Endothelial cell of umbilical vein (primary cell): ENCODE measurements at regions not wholly inside any gene's neighbourhood (a gene's known extent, or its start where the extent isn't known, plus 50 kb on each side); places are given as distances from the start of the nearest gene placed in this dataset.

Source experiments
- BruUV-seq: library from RNA; stranded (reverse); fragments of 400-500 nt; replicated peaks from 2 replicates; lab custom pipeline; 2021; lab: Mats Ljungman, UMichigan
- CTCF ChIA-PET: fragments of 300-600, 350-600 bp; sonication (Branson Sonifier 250); formaldehyde crosslinking; loops from one replicate; lab custom pipeline; 2021; ENCODE audit warnings: antibody characterized with exemption, inconsistent platforms; lab: Charles Lee
- POLR2A ChIA-PET: fragments of 300-600, 350-600 bp; sonication (Branson Sonifier 250); formaldehyde crosslinking; loops from one replicate; lab custom pipeline; 2021; ENCODE audit warnings: antibody characterized with exemption, inconsistent platforms; lab: Charles Lee
- DNase-seq: peaks from one replicate; pipeline ENCODE4 v3.0.0-alpha.2; 2011; ENCODE audit warnings: low read depth, low spot score
- FAIRE-seq: peaks from 2 replicates; lab custom pipeline; 2011; peaks lifted over from hg19 to GRCh38; lab: Jason Lieb, UNC
- H2AFZ ChIP-seq: 2 replicates; pipeline ENCODE4 v1.6.0; 2012; ENCODE audit warnings: low read depth, low read length, control low read depth, inconsistent platforms
- H3K27ac ChIP-seq: 2 replicates; pipeline ENCODE4 v1.5.1; 2011; ENCODE audit warnings: low read depth, mild to moderate bottlenecking, control low read depth, low read length, moderate library complexity; ENCODE audit not compliant: insufficient read depth
- H3K27me3 ChIP-seq, 2 experiments: 2 replicates each; pipeline versions ENCODE4 v1.6.0 to v1.6.1; 2011; ENCODE audit warnings: low read length in 2 of 2, mixed read lengths in 1 of 2; ENCODE audit not compliant: control insufficient read depth in 2 of 2, insufficient read depth in 2 of 2
- H3K36me3 ChIP-seq, 2 experiments: 2 replicates in 1 of 2; 3 replicates in 1 of 2; pipeline ENCODE4 v1.5.1; 2011; ENCODE audit warnings: low read length in 2 of 2, mild to moderate bottlenecking in 1 of 2, moderate library complexity in 1 of 2; ENCODE audit not compliant: control insufficient read depth in 2 of 2, insufficient read depth in 2 of 2; ENCODE audit errors: extremely low read depth in 1 of 2
- H3K4me1 ChIP-seq: 3 replicates; pipeline ENCODE4 v1.5.1; 2011; ENCODE audit warnings: mild to moderate bottlenecking, low read length; ENCODE audit not compliant: control insufficient read depth, insufficient read depth; ENCODE audit errors: extremely low read depth
- H3K4me2 ChIP-seq: 2 replicates; pipeline ENCODE4 v1.6.1; 2011; ENCODE audit warnings: low read length, control low read depth, mixed read lengths; ENCODE audit not compliant: insufficient read depth
- H3K4me3 ChIP-seq, 3 experiments: fragments of 200-600 bp in 1 of 3; sonication (generic), shearing (Covaris generic) in 1 of 3; replicated peaks in 1 of 3; 2 replicates each; pipeline ENCODE4 v1.5.1; 2011 to 2016; ENCODE audit warnings: control low read depth in 3 of 3, low read length in 3 of 3, mild to moderate bottlenecking in 2 of 3, inconsistent platforms in 1 of 3, low read depth in 1 of 3, moderate library complexity in 1 of 3; ENCODE audit not compliant: insufficient read depth in 1 of 3
- H3K79me2 ChIP-seq: 2 replicates; pipeline ENCODE4 v1.6.0; 2012; ENCODE audit warnings: low read length, inconsistent platforms; ENCODE audit not compliant: control insufficient read depth, insufficient read depth
- H3K9ac ChIP-seq: replicated peaks from 2 replicates; pipeline ENCODE3; 2011; ENCODE audit warnings: low read length, control low read depth; ENCODE audit not compliant: insufficient read depth; ENCODE audit errors: extremely low read depth
- H3K9me1 ChIP-seq: replicated peaks from 3 replicates; pipeline ENCODE4 v1.6.0; 2011; ENCODE audit warnings: mild to moderate bottlenecking, low read length; ENCODE audit not compliant: control insufficient read depth, insufficient read depth; ENCODE audit errors: extremely low read depth
- H3K9me3 ChIP-seq: replicated peaks from 2 replicates; pipeline ENCODE4 v1.5.1; 2012; ENCODE audit warnings: low read length, inconsistent platforms; ENCODE audit not compliant: control insufficient read depth, insufficient read depth
- H4K20me1 ChIP-seq: replicated peaks from 2 replicates; pipeline ENCODE3; 2011; ENCODE audit warnings: mild to moderate bottlenecking, low read length; ENCODE audit not compliant: control insufficient read depth, insufficient read depth; ENCODE audit errors: extremely low read depth
- CTCF ChIP-seq, 2 donors: IDR thresholded peaks; 1 replicate in 1 of 2; 2 replicates in 1 of 2; pipeline ENCODE4 v1.5.1; 2011; ENCODE audit warnings: low read length in 2 of 2, mild to moderate bottlenecking in 2 of 2, moderate library complexity in 2 of 2, control low read depth in 1 of 2, inconsistent platforms in 1 of 2, low read depth in 1 of 2; ENCODE audit not compliant: insufficient read depth in 1 of 2; ENCODE audit errors: extremely low read depth in 1 of 2
- EZH2 ChIP-seq: IDR thresholded peaks from 2 replicates; pipeline ENCODE4 v1.6.1; 2012; ENCODE audit warnings: borderline replicate concordance, low read depth, mild to moderate bottlenecking, moderate library complexity, low read length, inconsistent platforms; ENCODE audit not compliant: severe bottlenecking
- FOS ChIP-seq: IDR thresholded peaks from 2 replicates; pipeline ENCODE4 v1.6.1; 2011; ENCODE audit warnings: mild to moderate bottlenecking, low read length, moderate library complexity, borderline replicate concordance; ENCODE audit not compliant: insufficient read depth
- GATA2 ChIP-seq: IDR thresholded peaks from 2 replicates; pipeline ENCODE4 v1.7.0; 2011; ENCODE audit warnings: low read depth, mild to moderate bottlenecking, moderate library complexity, mixed read lengths, low read length; ENCODE audit not compliant: insufficient read length, insufficient read depth
- JUN ChIP-seq: IDR thresholded peaks from 2 replicates; pipeline ENCODE4 v1.6.1; 2011; ENCODE audit warnings: borderline replicate concordance, low read depth; ENCODE audit not compliant: insufficient read length, insufficient read depth
- MYC ChIP-seq: IDR thresholded peaks from one replicate; pipeline ENCODE4 v1.6.1; 2011; ENCODE audit warnings: mild to moderate bottlenecking, low read depth, low read length
- POLR2A ChIP-seq: IDR thresholded peaks from 2 replicates; pipeline ENCODE4 v1.6.1; 2012; ENCODE audit warnings: low read depth, mild to moderate bottlenecking, control low read depth, low read length
- POLR2AphosphoS5 ChIP-seq: IDR thresholded peaks from 2 replicates; pipeline ENCODE4 v1.6.1; 2012; ENCODE audit warnings: low read depth, mild to moderate bottlenecking, control low read depth, low read length, moderate library complexity; ENCODE audit not compliant: insufficient read depth
- dilution Hi-C: fragments of 300-500 bp; cut with MboI; formaldehyde crosslinking; loops from one replicate; pipeline ENCODE4 v1.15.0; 2019; ENCODE audit warnings: low sequenced_read_pairs; ENCODE audit not compliant: extremely low pct_ligation_motif_present
- intact Hi-C: fragments of 100-400 bp; cut with micrococcal nuclease; formaldehyde crosslinking; loops from one replicate; pipeline ENCODE4 v1.10.0; 2022
- TF ChIP-seq, protein P1 (sequence below): IDR thresholded peaks from 2 replicates; pipeline ENCODE4 v1.6.1; 2011; ENCODE audit not compliant: insufficient read depth, insufficient read length

DNA sequence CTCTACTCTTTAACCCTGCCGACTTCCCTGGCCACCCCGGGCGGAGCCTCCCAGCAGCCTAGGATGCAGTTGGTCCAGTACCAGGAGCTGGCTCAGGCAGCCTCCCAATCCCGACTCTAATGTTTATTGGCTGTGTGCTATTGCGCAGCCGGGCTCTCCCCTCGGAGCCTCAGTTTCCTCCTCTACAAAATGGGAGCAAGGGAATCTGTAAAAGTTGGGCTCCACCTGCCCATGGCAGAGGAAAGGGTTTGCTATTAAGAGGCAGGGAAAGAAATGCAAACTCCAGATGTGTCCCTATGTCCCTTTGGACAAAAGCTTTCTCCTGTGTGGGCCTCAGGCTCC, 140.8 kb upstream of the PJA1 start:
- no peak for TF ChIP-seq MYC
- no peak for TF ChIP-seq JUN
- TF ChIP-seq CTCF (IDR thresholded peaks at IDR 0.05; ENCODE audit: extremely low read depth in 1 of 2, insufficient read depth in 1 of 2, low read depth in 1 of 2, low read length in 2 of 2) = no peak
- TF ChIP-seq POLR2A = no peak
- TF ChIP-seq, protein P1, sequence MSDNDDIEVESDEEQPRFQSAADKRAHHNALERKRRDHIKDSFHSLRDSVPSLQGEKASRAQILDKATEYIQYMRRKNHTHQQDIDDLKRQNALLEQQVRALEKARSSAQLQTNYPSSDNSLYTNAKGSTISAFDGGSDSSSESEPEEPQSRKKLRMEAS = no peak
- TF ChIP-seq POLR2AphosphoS5 = no peak
- no peak for TF ChIP-seq EZH2
- no peak for TF ChIP-seq FOS
- TF ChIP-seq GATA2 = no peak
- no peak overlapping the region for H3K4me2 ChIP-seq
- dilution Hi-C loops = no loop called here
- peaks cover 3 to 7% of the 10 kb centered on the region in 2 experiments for H3K27me3 ChIP-seq
- ChIA-PET POLR2A (no interaction called here), CTCF (no interaction called here)
- FAIRE-seq (no peak), DNase-seq (no peak)
- H3K4me3 ChIP-seq = no peak overlapping the region
- no peaks in the 10 kb centered on the region for H3K36me3 ChIP-seq
- BruUV-seq = no TSS peak
- no peaks in the 10 kb centered on the region for H3K4me1 ChIP-seq
- H2AFZ ChIP-seq = no peak overlapping the region
- H3K79me2 ChIP-seq = no peaks in the 10 kb centered on the region
- H3K9ac ChIP-seq = no peak overlapping the region
- intact Hi-C loops = no loop called here
- no peak overlapping the region for H3K27ac ChIP-seq
- H3K9me1 ChIP-seq = no peaks in the 10 kb centered on the region
- H4K20me1 ChIP-seq = no peaks in the 10 kb centered on the region
- H3K9me3 ChIP-seq = no peaks in the 10 kb centered on the region
